ENCODE measurements at regions not wholly inside any gene's neighbourhood (a gene's known extent, or its start where the extent isn't known, plus 50 kb on each side); places are given as distances from the start of the nearest gene placed in this dataset.

- peaks cover 0 to 36% (median 1%) of the 10 kb centered on the region in 4 donors for H3K4me1 ChIP-seq
Measured at GRCh38 chr4:147366164-147366563, 114.7 kb upstream of the EDNRA start.

GRCh38 chr4:147367891-147368290, 113.0 kb upstream of the EDNRA start:
- Histone ChIP-seq H3K9me3 (no peaks in the 10 kb centered on the region), H3K4me1 (peaks cover 0 to 18% (median 1%) of the 10 kb centered on the region in 4 donors), H3K36me3 (no peaks in the 10 kb centered on the region), H3K4me3 (no peak overlapping the region), H3K27me3 (no peaks in the 10 kb centered on the region), H3K27ac (no peak overlapping the region)
- DNase-seq, result no peak
- TF ChIP-seq CTCF (IDR thresholded peaks at IDR 0.05) (no peak), POLR2A (IDR thresholded peaks at IDR 0.05) (no peak)

More at GRCh38 chr4:147366164-147366563, 114.7 kb upstream of the EDNRA start:
- TF ChIP-seq CTCF (IDR thresholded peaks at IDR 0.05) (no peak), POLR2A (IDR thresholded peaks at IDR 0.05) (no peak)
- Histone ChIP-seq H3K36me3 (no peaks in the 10 kb centered on the region), H3K27me3 (no peaks in the 10 kb centered on the region), H3K27ac (no peak overlapping the region), H3K4me3 (no peak overlapping the region), H3K9me3 (no peaks in the 10 kb centered on the region)
- DNase-seq, result no peak

- DNase-seq, result no peak
- H3K9me3 ChIP-seq, result no peaks in the 10 kb centered on the region
- no peak overlapping the region for H3K27ac ChIP-seq
- no peak for TF ChIP-seq POLR2A (IDR thresholded peaks at IDR 0.05)
- no peak for TF ChIP-seq CTCF (IDR thresholded peaks at IDR 0.05)
- H3K4me3 ChIP-seq, result no peak overlapping the region
- peaks cover 0 to 8% (median 1%) of the 10 kb centered on the region in 4 donors for H3K4me1 ChIP-seq
- H3K36me3 ChIP-seq, result no peaks in the 10 kb centered on the region
- H3K27me3 ChIP-seq, result no peaks in the 10 kb centered on the region
Measured at GRCh38 chr4:147368948-147369347, 111.9 kb upstream of the EDNRA start.

GRCh38 chr4:147370473-147370872, 110.4 kb upstream of the EDNRA start:
- H3K4me1 ChIP-seq, result peaks cover 0 to 7% (median 1%) of the 10 kb centered on the region in 4 donors
- no peak overlapping the region for H3K4me3 ChIP-seq
- peak overlapping the region in 2 of 4 donors; percentile 53 to 57 for H3K27ac ChIP-seq
- H3K9me3 ChIP-seq, result no peaks in the 10 kb centered on the region
- no peak for DNase-seq
- H3K27me3 ChIP-seq, result no peaks in the 10 kb centered on the region
- TF ChIP-seq POLR2A (IDR thresholded peaks at IDR 0.05) (no peak), CTCF (IDR thresholded peaks at IDR 0.05) (no peak)
- no peaks in the 10 kb centered on the region for H3K36me3 ChIP-seq

- Histone ChIP-seq H3K36me3 (no peaks in the 10 kb centered on the region), H3K27ac (peak overlapping the region in 2 of 4 donors; percentile 53 to 57), H3K4me1 (peaks cover 0 to 7% (median 1%) of the 10 kb centered on the region in 4 donors), H3K9me3 (no peaks in the 10 kb centered on the region), H3K27me3 (no peaks in the 10 kb centered on the region), H3K4me3 (no peak overlapping the region)
- peak in 2 of 3 donors; percentile 57 to 77 for DNase-seq
- TF ChIP-seq CTCF (IDR thresholded peaks at IDR 0.05) (no peak), POLR2A (IDR thresholded peaks at IDR 0.05) (no peak)
Measured at GRCh38 chr4:147370881-147371280, 110.0 kb upstream of the EDNRA start.

- H3K27me3 ChIP-seq, result no peaks in the 10 kb centered on the region
- H3K4me1 ChIP-seq, result peaks cover 0 to 7% (median 1%) of the 10 kb centered on the region in 4 donors
- no peaks in the 10 kb centered on the region for H3K36me3 ChIP-seq
- peak overlapping the region in 2 of 4 donors; percentile 53 to 57 for H3K27ac ChIP-seq
- no peak for DNase-seq
- no peaks in the 10 kb centered on the region for H3K9me3 ChIP-seq
- H3K4me3 ChIP-seq, result no peak overlapping the region
- no peak for TF ChIP-seq POLR2A (IDR thresholded peaks at IDR 0.05)
- TF ChIP-seq CTCF (IDR thresholded peaks at IDR 0.05), result no peak
Measured at GRCh38 chr4:147371661-147372060, 109.2 kb upstream of the EDNRA start.

Data from Peyer's patch (tissue), 4 donors.